HepG2 (cell line): ENCODE measurements at regions not wholly inside any gene's neighbourhood (a gene's known extent, or its start where the extent isn't known, plus 50 kb on each side); places are given as distances from the start of the nearest gene placed in this dataset.

Experiments
- ARNTL ChIP-seq: sonication (generic); formaldehyde crosslinking; IDR thresholded peaks from 2 replicates; pipeline ENCODE4 v1.4.0; 2020; ENCODE audit warnings: mild to moderate bottlenecking, missing genetic modification reagents
- GZF1 ChIP-seq: sonication (generic); formaldehyde crosslinking; IDR thresholded peaks from 2 replicates; pipeline ENCODE4 v1.5.1; 2020; ENCODE audit warnings: mild to moderate bottlenecking, missing genetic modification reagents
- KAT8 ChIP-seq: IDR thresholded peaks from 2 replicates; pipeline ENCODE4 v1.6.1; 2016; ENCODE audit warnings: missing genetic modification reagents, missing compliant biosample characterization
- PPARG ChIP-seq: conservative IDR thresholded peaks from 2 replicates; pipeline ENCODE4 v1.6.1; 2016; ENCODE audit warnings: missing biosample characterization, missing genetic modification reagents
- REL ChIP-seq: sonication (generic); formaldehyde crosslinking; conservative IDR thresholded peaks from 2 replicates; pipeline ENCODE4 v1.8.0; 2022; ENCODE audit warnings: mild to moderate bottlenecking, missing genetic modification reagents, moderate library complexity
- ZFX ChIP-seq: sonication (generic); formaldehyde crosslinking; IDR thresholded peaks from 2 replicates; pipeline ENCODE4 v1.4.0; 2020; ENCODE audit warnings: mild to moderate bottlenecking, low read depth, missing genetic modification reagents, moderate library complexity
- ZNF383 ChIP-seq: sonication (generic); formaldehyde crosslinking; IDR thresholded peaks from 2 replicates; pipeline ENCODE4 v1.4.0; 2020; ENCODE audit warnings: missing genetic modification reagents, mild to moderate bottlenecking, borderline replicate concordance
- ZNF468 ChIP-seq: sonication (generic); formaldehyde crosslinking; IDR thresholded peaks from 2 replicates; pipeline ENCODE4 v1.8.0; 2022; ENCODE audit warnings: mild to moderate bottlenecking, moderate library complexity, missing genetic modification reagents
- ZNF552 ChIP-seq: sonication (generic); formaldehyde crosslinking; IDR thresholded peaks from 2 replicates; pipeline ENCODE4 v1.9.0; 2022; ENCODE audit warnings: missing genetic modification reagents, mild to moderate bottlenecking, borderline replicate concordance
- ZNF557 ChIP-seq: sonication (generic); formaldehyde crosslinking; IDR thresholded peaks from 2 replicates; pipeline ENCODE4 v1.4.0; 2020; ENCODE audit warnings: missing genetic modification reagents
- ZNF605 ChIP-seq: sonication (generic); formaldehyde crosslinking; IDR thresholded peaks from 2 replicates; pipeline ENCODE4 v1.8.0; 2022; ENCODE audit warnings: mild to moderate bottlenecking, missing genetic modification reagents
- ZNF768 ChIP-seq: sonication (generic); formaldehyde crosslinking; IDR thresholded peaks from 2 replicates; pipeline ENCODE4 v1.4.0; 2020; ENCODE audit warnings: missing genetic modification reagents
- ZSCAN29 ChIP-seq: sonication (generic); formaldehyde crosslinking; conservative IDR thresholded peaks from 2 replicates; pipeline ENCODE4 v1.4.0; 2020; ENCODE audit warnings: mild to moderate bottlenecking, missing genetic modification reagents
- TF ChIP-seq, protein P1 (sequence below): IDR thresholded peaks from 2 replicates; pipeline ENCODE4 v1.4.0; 2020; ENCODE audit warnings: mild to moderate bottlenecking, missing genetic modification reagents
- TF ChIP-seq, protein P2 (sequence below): sonication (generic); formaldehyde crosslinking; IDR thresholded peaks from 2 replicates; pipeline ENCODE4 v1.4.0; 2020; ENCODE audit warnings: missing genetic modification reagents, borderline replicate concordance
- TF ChIP-seq, protein P3 (sequence below): sonication (generic); formaldehyde crosslinking; IDR thresholded peaks from 2 replicates; pipeline ENCODE4 v1.5.0; 2020; ENCODE audit warnings: missing genetic modification reagents
- TF ChIP-seq, protein P4 (sequence below), 2 experiments: sonication (generic) in 1 of 2; formaldehyde crosslinking in 1 of 2; IDR thresholded peaks; 2 replicates each; pipeline versions ENCODE4 v1.5.1 to v1.6.1; 2011 to 2020; ENCODE audit warnings: borderline replicate concordance in 1 of 2, low read depth in 1 of 2, low read length in 1 of 2, mild to moderate bottlenecking in 1 of 2, missing genetic modification reagents in 1 of 2, moderate library complexity in 1 of 2
- TF ChIP-seq, protein P5 (sequence below): sonication (generic); formaldehyde crosslinking; IDR thresholded peaks from 2 replicates; pipeline ENCODE4 v1.8.1; 2023; ENCODE audit warnings: missing genetic modification reagents, mild to moderate bottlenecking, borderline replicate concordance
- TF ChIP-seq, protein P6 (sequence below): IDR thresholded peaks from 2 replicates; pipeline ENCODE4 v1.6.1; 2018; ENCODE audit warnings: missing genetic modification reagents

DNA sequence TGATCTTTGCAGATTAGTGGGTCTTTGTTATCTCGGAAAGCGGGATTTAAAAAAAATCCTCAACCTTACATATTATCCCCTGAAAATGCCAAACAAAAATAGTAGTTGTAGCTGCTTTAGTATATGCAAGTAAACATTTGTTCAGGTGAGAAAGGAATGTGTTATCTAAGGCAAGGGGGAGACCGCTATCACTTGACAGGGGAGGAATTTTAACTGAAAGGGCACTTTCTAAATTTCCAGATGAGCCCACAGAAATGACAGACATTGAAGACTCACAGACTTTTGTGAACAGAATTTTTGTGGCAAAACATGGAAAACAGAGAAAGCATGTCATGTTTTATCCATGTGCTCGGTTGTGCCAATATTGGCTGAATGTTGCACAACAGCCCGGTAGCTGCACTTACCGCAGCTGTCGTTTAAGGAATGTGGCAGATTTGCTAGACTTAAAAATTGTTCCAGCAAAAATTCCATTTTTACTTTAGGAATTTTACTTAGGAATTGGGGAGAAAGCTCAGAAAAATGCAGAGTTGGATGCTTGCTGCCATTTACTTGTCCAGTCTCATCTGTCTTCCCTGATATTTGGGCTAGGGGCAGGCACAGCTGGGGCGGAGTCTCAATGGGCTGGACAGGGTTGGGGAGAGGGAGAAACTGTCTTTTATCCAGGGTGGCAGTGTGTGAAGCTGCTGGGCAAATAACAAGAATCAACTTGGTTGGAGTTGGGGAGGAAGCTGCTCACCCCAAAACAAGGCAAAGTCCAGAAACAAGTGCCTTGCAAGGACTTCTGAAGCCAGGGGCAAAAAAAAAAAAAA, 94.6 kb upstream of the RPS6KA3 start (continued):
- TF ChIP-seq, protein P1, sequence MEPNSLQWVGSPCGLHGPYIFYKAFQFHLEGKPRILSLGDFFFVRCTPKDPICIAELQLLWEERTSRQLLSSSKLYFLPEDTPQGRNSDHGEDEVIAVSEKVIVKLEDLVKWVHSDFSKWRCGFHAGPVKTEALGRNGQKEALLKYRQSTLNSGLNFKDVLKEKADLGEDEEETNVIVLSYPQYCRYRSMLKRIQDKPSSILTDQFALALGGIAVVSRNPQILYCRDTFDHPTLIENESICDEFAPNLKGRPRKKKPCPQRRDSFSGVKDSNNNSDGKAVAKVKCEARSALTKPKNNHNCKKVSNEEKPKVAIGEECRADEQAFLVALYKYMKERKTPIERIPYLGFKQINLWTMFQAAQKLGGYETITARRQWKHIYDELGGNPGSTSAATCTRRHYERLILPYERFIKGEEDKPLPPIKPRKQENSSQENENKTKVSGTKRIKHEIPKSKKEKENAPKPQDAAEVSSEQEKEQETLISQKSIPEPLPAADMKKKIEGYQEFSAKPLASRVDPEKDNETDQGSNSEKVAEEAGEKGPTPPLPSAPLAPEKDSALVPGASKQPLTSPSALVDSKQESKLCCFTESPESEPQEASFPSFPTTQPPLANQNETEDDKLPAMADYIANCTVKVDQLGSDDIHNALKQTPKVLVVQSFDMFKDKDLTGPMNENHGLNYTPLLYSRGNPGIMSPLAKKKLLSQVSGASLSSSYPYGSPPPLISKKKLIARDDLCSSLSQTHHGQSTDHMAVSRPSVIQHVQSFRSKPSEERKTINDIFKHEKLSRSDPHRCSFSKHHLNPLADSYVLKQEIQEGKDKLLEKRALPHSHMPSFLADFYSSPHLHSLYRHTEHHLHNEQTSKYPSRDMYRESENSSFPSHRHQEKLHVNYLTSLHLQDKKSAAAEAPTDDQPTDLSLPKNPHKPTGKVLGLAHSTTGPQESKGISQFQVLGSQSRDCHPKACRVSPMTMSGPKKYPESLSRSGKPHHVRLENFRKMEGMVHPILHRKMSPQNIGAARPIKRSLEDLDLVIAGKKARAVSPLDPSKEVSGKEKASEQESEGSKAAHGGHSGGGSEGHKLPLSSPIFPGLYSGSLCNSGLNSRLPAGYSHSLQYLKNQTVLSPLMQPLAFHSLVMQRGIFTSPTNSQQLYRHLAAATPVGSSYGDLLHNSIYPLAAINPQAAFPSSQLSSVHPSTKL (CRISPR knock-in tag): peak; percentile 49; the same call in 1 of the 2 replicates
- TF ChIP-seq KAT8 (CRISPR knock-in tag): no peak
- no peak for TF ChIP-seq ZNF768 (CRISPR knock-in tag)
- TF ChIP-seq ZFX (CRISPR knock-in tag): no peak
- 0 out of 2 replicates have a peak, but pooled peaks have one; percentile 45 for TF ChIP-seq ARNTL (CRISPR knock-in tag)
- no peak for TF ChIP-seq ZSCAN29
- no peak for TF ChIP-seq ZNF605
- no peak for TF ChIP-seq GZF1 (CRISPR knock-in tag)
- TF ChIP-seq, protein P2, sequence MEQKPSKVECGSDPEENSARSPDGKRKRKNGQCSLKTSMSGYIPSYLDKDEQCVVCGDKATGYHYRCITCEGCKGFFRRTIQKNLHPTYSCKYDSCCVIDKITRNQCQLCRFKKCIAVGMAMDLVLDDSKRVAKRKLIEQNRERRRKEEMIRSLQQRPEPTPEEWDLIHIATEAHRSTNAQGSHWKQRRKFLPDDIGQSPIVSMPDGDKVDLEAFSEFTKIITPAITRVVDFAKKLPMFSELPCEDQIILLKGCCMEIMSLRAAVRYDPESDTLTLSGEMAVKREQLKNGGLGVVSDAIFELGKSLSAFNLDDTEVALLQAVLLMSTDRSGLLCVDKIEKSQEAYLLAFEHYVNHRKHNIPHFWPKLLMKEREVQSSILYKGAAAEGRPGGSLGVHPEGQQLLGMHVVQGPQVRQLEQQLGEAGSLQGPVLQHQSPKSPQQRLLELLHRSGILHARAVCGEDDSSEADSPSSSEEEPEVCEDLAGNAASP (CRISPR knock-in tag): no peak
- no peak for TF ChIP-seq ZNF468
- TF ChIP-seq, protein P3, sequence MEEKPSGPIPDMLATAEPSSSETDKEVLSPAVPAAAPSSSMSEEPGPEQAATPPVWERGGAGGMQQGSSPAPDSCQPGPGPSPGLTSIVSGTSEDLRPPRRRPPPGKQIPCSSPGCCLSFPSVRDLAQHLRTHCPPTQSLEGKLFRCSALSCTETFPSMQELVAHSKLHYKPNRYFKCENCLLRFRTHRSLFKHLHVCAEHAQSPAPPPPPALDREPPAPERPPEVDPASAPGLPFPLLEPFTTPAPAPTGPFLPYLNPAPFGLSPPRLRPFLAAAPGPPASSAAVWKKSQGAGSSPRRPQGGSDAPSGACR (CRISPR knock-in tag): no peak
- TF ChIP-seq PPARG (CRISPR knock-in tag): peak; percentile 78; the same call in 1 of the 2 replicates
- TF ChIP-seq, protein P4, sequence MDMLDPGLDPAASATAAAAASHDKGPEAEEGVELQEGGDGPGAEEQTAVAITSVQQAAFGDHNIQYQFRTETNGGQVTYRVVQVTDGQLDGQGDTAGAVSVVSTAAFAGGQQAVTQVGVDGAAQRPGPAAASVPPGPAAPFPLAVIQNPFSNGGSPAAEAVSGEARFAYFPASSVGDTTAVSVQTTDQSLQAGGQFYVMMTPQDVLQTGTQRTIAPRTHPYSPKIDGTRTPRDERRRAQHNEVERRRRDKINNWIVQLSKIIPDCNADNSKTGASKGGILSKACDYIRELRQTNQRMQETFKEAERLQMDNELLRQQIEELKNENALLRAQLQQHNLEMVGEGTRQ (IDR thresholded peaks at IDR 0.05; ENCODE audit: low read depth, low read length): no peak
- TF ChIP-seq, protein P4 (CRISPR knock-in tag; IDR thresholded peaks at IDR 0.05; ENCODE audit: borderline replicate concordance): no peak
- TF ChIP-seq ZNF552 (CRISPR knock-in tag): no peak
- TF ChIP-seq, protein P5, sequence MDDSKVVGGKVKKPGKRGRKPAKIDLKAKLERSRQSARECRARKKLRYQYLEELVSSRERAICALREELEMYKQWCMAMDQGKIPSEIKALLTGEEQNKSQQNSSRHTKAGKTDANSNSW (CRISPR knock-in tag): no peak
- no peak for TF ChIP-seq REL (CRISPR knock-in tag)
- no peak for TF ChIP-seq ZNF557 (CRISPR knock-in tag)
- TF ChIP-seq, protein P6, sequence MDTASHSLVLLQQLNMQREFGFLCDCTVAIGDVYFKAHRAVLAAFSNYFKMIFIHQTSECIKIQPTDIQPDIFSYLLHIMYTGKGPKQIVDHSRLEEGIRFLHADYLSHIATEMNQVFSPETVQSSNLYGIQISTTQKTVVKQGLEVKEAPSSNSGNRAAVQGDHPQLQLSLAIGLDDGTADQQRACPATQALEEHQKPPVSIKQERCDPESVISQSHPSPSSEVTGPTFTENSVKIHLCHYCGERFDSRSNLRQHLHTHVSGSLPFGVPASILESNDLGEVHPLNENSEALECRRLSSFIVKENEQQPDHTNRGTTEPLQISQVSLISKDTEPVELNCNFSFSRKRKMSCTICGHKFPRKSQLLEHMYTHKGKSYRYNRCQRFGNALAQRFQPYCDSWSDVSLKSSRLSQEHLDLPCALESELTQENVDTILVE (CRISPR knock-in tag): no peak
- no peak for TF ChIP-seq ZNF383 (CRISPR knock-in tag)
